Esophagus (tissue), 2 donors: ENCODE measurements at regions not wholly inside any gene's neighbourhood (a gene's known extent, or its start where the extent isn't known, plus 50 kb on each side); places are given as distances from the start of the nearest gene placed in this dataset.

Experiments used
- H3K27ac ChIP-seq, 2 donors: one replicate each; pipeline ENCODE4 v1.5.1; 2013; ENCODE audit warnings: low read depth in 2 of 2, mild to moderate bottlenecking in 2 of 2, inconsistent platforms in 1 of 2, low read length in 1 of 2, moderate library complexity in 1 of 2
- H3K27me3 ChIP-seq, 2 donors: one replicate each; pipeline ENCODE4 v1.6.1; 2013; ENCODE audit warnings: low read length in 2 of 2, control low read depth in 1 of 2, mild to moderate bottlenecking in 1 of 2; ENCODE audit not compliant: insufficient read depth in 2 of 2, control insufficient read depth in 1 of 2
- H3K36me3 ChIP-seq, 2 donors: one replicate each; pipeline ENCODE4 v1.6.1; 2013; ENCODE audit warnings: low read length in 1 of 2; ENCODE audit not compliant: control insufficient read depth in 2 of 2, insufficient read depth in 2 of 2
- H3K4me1 ChIP-seq, 2 donors: one replicate each; pipeline ENCODE4 v1.6.1; 2013; ENCODE audit warnings: low read length in 1 of 2; ENCODE audit not compliant: control insufficient read depth in 2 of 2, insufficient read depth in 2 of 2
- H3K4me3 ChIP-seq, 2 donors: one replicate each; pipeline ENCODE4 v1.5.1; 2013; ENCODE audit warnings: low read length in 2 of 2, mild to moderate bottlenecking in 2 of 2, low read depth in 1 of 2, moderate library complexity in 1 of 2
- H3K9me3 ChIP-seq, 2 donors: one replicate each; pipeline ENCODE4 v1.6.1; 2013; ENCODE audit warnings: mild to moderate bottlenecking in 2 of 2, low read depth in 1 of 2, low read length in 1 of 2, moderate library complexity in 1 of 2; ENCODE audit not compliant: control insufficient read depth in 2 of 2, insufficient read depth in 1 of 2
- WGBS, 2 donors: extraction: QIAGEN DNeasy Blood & Tissue Kit; methylation state at CpG; one replicate each; pipeline ENCODE4 v1.1.7; 2013; 5-methylcytosine and 5-hydroxymethylcytosine counted together
- donor health status: healthy with polysubstance abuse.
- donor health status: Bipolar disorder and iron deficiency.

DNA sequence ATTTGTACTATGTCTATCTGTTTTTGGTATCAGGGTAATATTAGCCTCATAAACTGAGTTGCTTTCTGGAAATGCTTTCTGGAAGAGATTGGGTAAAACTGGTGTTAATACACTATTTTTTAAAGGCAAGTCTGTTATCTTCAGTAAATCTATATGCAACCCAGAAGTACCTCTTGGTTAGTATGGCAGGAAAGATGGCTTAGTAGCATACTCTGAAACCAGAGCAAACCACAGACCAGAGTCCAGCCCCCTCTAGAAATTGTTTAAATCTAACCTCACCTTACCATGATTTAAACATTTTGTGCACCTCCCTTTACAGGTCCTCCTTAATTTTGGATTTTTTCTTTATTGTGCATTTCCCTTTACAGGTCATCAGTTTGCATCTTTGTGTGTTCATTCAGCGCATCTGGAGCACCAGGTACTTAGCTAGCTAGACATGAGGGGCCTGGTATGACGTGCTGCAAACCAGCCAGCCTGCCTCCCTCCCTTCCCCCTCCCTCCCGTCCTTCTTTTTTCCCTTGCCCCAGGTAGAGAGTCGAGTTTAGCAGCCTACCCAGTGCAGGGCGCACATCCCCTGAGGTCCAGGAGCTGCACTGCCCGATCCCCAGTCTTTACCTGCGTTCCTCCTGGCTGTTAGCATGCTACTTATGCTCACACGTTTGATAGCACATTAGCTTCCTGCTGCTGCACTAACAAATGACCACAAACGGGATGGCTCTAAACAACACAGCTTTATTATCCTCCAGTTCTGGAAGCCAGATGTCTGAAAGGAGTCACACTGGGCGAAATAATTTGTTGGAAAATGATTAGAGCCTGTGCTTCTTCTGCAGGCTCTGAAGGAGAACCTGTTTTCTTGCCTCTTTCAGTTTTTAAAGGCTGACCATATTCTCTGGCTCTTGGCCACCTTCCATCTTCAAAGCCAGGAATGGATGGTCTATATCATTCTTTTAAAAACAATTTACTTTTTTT lies 299.9 kb upstream of the HABP2 start:
- Histone ChIP-seq H3K9me3 (no peaks in the 10 kb centered on the region), H3K36me3 (no peaks in the 10 kb centered on the region), H3K4me1 (no peaks in the 10 kb centered on the region), H3K4me3 (no peak overlapping the region), H3K27ac (no peak overlapping the region), H3K27me3 (peaks cover 0 to 4% of the 10 kb centered on the region in 2 donors)
- 53 to 59% methylated on average over 10 of the region's 10 CpGs for WGBS, 2 donors

DNA sequence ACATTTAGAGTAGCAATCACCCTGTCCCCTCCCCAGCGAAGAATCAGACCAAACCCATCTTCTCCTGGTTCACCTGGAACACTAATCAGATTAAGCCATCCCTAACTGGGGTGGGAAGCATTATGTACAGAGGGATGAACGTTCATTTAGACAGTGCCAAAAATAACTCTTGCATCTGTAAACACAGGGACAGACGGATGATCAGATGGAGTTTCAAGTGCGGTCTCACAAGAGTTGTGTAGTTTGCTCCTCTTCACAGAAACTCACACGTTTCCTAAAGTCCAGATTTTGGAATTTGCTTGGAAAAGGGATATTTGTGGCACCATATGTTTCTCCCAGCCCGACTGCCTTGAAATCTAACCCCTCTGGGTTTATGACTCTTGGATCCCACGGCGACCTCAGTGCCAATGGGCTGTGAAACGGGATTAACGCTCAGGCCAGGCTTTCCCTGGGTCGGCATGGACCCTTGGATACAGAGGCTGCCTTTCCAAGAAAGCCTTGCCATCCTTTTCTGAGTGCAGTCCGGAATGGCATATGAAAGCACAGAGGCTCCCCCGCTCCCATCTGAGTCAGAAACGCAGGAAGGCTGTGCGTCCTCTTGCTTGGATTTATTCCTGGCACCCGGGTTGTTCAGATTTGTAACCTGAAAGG lies 293.2 kb upstream of the HABP2 start:
- Histone ChIP-seq H3K36me3 (peaks cover 0 to 2% of the 10 kb centered on the region in 2 donors), H3K27me3 (peaks cover 0 to 6% of the 10 kb centered on the region in 2 donors), H3K4me3 (no peak overlapping the region), H3K9me3 (no peaks in the 10 kb centered on the region), H3K4me1 (no peaks in the 10 kb centered on the region), H3K27ac (no peak overlapping the region)
- WGBS, 2 donors, result 75 to 78% methylated on average over 16 of the region's 16 CpGs

DNA sequence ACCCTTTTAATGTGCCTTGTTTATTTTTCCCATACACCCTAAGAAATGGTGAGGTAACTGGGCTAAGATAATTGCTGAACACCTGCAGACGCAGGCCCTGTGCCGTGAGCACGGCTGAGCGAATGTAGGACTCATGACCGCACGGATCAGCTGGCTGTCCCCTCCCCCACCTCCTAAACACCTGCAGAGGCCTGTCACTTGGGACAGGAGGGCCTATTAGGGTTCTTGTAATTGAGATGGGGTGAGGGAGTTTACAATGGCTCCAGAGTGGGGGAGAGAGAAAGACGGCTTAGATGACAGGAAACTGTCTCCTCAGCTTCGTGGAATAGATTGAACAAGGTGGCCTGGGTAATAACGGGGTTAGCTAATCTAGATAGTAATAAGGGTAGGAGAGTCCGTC lies 291.7 kb upstream of the HABP2 start:
- H3K27ac ChIP-seq, result no peak overlapping the region
- 77 to 83% methylated on average over 10 of the region's 10 CpGs for WGBS, 2 donors
- peaks cover 0 to 2% of the 10 kb centered on the region in 2 donors for H3K36me3 ChIP-seq
- peaks cover 0 to 6% of the 10 kb centered on the region in 2 donors for H3K27me3 ChIP-seq
- H3K4me3 ChIP-seq, result no peak overlapping the region
- no peaks in the 10 kb centered on the region for H3K4me1 ChIP-seq
- no peaks in the 10 kb centered on the region for H3K9me3 ChIP-seq

DNA sequence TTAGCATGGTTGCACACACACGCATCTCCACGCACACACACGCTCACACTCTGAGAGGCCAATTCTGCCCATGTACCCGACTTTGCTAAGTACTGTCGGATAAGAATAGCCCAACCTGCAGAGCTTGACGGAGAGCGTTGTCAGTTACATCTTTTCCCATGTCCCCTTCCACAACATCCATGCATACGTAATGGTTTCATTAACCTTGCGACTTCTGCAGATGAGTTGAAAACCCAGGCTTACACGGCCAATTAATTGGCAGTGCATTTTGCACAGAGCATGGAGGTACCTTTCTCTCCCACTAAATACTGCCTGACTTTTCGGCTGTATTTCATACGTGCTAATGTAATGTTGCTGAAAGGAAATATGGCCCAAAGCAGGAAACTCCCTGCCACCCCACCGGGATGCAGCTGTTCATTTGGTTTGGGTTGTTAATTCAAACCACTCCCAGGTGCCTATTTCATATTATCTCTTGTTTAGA lies 291.2 kb upstream of the HABP2 start:
- H3K36me3 ChIP-seq, result peaks cover 0 to 2% of the 10 kb centered on the region in 2 donors
- no peak overlapping the region for H3K27ac ChIP-seq
- 85 to 86% methylated on average over 13 of the region's 13 CpGs for WGBS, 2 donors
- peaks cover 0 to 6% of the 10 kb centered on the region in 2 donors for H3K27me3 ChIP-seq
- no peak overlapping the region for H3K4me3 ChIP-seq
- H3K9me3 ChIP-seq, result no peaks in the 10 kb centered on the region
- no peaks in the 10 kb centered on the region for H3K4me1 ChIP-seq

DNA sequence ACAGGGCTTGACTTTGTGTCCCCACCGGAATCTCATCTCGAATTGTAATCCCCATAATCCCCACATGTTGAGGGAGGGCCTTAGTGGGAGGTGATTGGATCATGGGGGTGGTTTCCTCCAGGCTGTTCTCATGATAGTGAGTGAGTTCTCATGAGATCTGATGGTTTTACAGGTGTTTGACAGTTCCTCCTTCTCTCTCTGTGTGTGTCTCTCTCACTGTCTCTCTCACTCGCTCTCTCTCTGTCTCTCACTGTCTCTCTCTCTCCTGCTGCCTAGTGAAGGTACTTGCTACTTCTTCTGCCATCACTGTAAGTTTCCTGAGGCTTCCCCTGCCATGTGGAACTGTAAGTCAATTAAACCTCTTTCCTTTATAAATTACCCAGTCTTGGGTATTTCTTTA lies 289.8 kb upstream of the HABP2 start:
- H3K27me3 ChIP-seq, result peaks cover 0 to 6% of the 10 kb centered on the region in 2 donors
- no peaks in the 10 kb centered on the region for H3K9me3 ChIP-seq
- peaks cover 0 to 2% of the 10 kb centered on the region in 2 donors for H3K36me3 ChIP-seq
- no peak overlapping the region for H3K27ac ChIP-seq
- H3K4me3 ChIP-seq, result no peak overlapping the region
- H3K4me1 ChIP-seq, result no peaks in the 10 kb centered on the region
- 64 to 83% methylated on average over 3 of the region's 3 CpGs for WGBS, 2 donors

DNA sequence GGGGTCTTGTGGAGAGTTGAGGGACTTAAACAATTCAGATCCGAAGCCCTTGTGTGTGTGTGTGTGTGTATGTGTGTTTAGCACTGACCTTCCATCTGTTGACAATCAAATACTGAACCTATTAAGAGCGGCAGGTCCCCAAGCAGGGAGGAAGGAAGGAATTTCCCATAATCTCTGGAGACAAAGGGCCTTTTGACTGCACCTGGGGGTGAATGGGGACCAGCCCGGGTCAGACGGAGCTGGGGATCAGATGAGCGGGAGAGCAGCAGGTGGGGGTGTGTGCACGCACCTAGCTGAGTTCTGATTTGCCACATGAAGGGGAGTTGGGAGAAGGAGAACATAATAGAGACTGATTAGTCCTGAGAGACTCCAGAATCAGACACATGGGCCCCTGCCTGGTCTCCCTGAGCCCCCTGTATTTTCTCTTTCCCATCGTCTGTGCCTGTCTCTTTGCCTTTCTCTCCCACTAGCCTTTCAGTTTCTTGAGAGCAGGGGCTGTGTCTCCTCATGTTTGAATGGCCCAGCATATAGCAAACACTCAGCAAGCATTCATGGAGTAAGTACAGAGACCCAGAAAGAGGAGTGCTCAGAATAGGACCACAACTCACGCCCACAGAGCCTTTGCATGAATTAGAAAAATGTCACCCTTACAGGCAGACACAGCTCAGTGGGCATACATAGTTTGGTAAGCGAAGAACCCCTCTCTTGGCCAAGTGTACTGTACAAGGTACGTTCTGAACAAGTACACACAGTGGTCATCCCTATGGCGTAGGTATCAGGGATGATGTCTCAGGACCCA lies 288.3 kb upstream of the HABP2 start:
- Histone ChIP-seq H3K9me3 (no peaks in the 10 kb centered on the region), H3K36me3 (peaks cover 0 to 2% of the 10 kb centered on the region in 2 donors), H3K4me1 (no peaks in the 10 kb centered on the region), H3K27me3 (peaks cover 0 to 3% of the 10 kb centered on the region in 2 donors), H3K4me3 (no peak overlapping the region), H3K27ac (no peak overlapping the region)
- 66 to 76% methylated on average over 11 of the region's 11 CpGs for WGBS, 2 donors

DNA sequence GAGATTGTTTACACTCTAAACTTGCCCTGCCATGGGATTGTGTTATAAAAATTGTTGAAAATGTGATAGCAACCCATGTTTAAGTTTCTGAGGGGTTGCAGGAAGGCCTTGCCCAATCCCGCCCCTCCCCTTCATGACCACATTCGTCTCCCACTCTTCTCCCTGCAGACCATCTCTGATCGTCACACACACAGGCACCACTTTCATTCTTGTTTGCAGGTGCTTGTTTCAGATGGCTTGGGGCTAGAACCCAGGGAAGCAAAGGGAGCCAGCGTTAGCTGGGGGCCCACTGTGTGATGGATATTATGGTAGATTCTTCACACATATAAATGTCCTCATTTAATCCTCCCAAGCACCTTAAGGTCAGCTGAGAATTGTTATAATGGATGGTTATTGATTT lies 286.7 kb upstream of the HABP2 start:
- 72 to 80% methylated on average over 4 of the region's 4 CpGs for WGBS, 2 donors
- Histone ChIP-seq H3K27me3 (no peaks in the 10 kb centered on the region), H3K27ac (no peak overlapping the region), H3K36me3 (no peaks in the 10 kb centered on the region), H3K4me3 (no peak overlapping the region), H3K9me3 (no peaks in the 10 kb centered on the region), H3K4me1 (no peaks in the 10 kb centered on the region)

DNA sequence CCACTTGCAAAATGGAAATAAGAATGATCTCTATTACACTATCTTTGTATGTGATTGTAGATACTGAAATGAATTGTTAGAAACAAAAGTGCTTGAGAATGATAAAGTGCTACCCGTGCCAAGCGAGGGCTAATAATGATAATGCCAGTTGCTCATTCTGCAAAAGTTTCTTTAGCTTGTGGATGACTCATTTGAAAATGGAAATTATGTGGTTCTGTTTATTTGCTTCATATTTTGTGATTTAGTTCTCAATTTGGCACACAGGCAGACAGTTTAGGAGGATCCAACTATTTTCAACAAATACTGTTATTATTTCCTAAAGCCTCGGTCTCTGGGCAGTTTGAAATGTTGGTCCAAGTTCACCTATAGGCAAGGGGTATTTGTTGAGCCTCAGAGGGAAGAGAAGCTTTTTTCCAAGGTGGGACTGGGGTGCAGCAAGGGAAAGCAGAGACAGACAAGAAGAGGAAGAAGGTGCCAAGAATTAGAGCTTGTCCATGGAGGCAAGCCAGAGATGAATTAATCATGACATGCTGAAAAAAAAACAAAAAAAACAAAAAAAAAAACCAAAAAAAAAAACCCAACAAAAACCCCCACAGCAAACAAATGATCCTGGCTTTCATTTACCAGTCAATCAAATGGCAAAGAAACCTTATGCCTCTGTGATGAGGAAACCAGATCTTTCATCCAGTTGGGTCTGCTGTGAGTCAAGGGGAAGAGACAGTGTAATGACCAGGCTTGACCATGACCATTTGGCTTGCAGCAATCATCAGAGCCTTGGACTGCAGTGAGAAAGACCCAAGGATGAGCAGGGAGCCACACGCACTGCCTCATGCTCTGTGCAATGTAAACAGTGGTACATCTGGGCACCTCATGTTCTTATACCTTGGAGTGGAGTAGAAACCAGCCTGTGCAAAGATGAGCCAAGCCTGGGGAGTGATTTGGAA lies 285.0 kb upstream of the HABP2 start:
- Histone ChIP-seq H3K27ac (no peak overlapping the region), H3K4me3 (no peak overlapping the region), H3K4me1 (no peaks in the 10 kb centered on the region), H3K27me3 (no peaks in the 10 kb centered on the region), H3K9me3 (no peaks in the 10 kb centered on the region), H3K36me3 (no peaks in the 10 kb centered on the region)
- WGBS, 2 donors, result 39 to 56% methylated on average over 4 of the region's 4 CpGs
